ENCODE measurements at regions not wholly inside any gene's neighbourhood (a gene's known extent, or its start where the extent isn't known, plus 50 kb on each side); places are given as distances from the start of the nearest gene placed in this dataset.

- Histone ChIP-seq H3K27ac (no peak overlapping the region), H3K36me3 (no peaks in the 10 kb centered on the region), H3K4me3 (no peak overlapping the region), H3K27me3 (no peaks in the 10 kb centered on the region), H3K4me1 (no peaks in the 10 kb centered on the region), H3K9me3 (no peaks in the 10 kb centered on the region)
- no peak for DNase-seq
- intact Hi-C loops (cut with DNase I; ENCODE audit: low total_unique reads): no loop called here
- no peak for TF ChIP-seq CTCF (IDR thresholded peaks at IDR 0.05)
Observed at GRCh38 chr6:168206661-168207274, 112.8 kb downstream of the DACT2 start.

GRCh38 chr6:168206186-168206585 lies 113.4 kb downstream of the DACT2 start:
- DNase-seq: peak; percentile 42 to 77
- no peak for TF ChIP-seq CTCF (IDR thresholded peaks at IDR 0.05)
- intact Hi-C loops (cut with DNase I; ENCODE audit: low total_unique reads): no loop called here

GRCh38 chr6:168201799-168202198 lies 117.8 kb downstream of the DACT2 start:
- no peaks in the 10 kb centered on the region for H3K36me3 ChIP-seq
- H3K27ac ChIP-seq: no peak overlapping the region
- no peaks in the 10 kb centered on the region for H3K9me3 ChIP-seq
- no peak overlapping the region for H3K4me3 ChIP-seq
- DNase-seq: no peak
- intact Hi-C loops (cut with DNase I; ENCODE audit: low total_unique reads): no loop called here
- no peak for TF ChIP-seq CTCF (IDR thresholded peaks at IDR 0.05)
- no peaks in the 10 kb centered on the region for H3K4me1 ChIP-seq
- H3K27me3 ChIP-seq: peaks cover 0 to 3% of the 10 kb centered on the region in 2 donors

More at GRCh38 chr6:168206186-168206585, 113.4 kb downstream of the DACT2 start:
- Histone ChIP-seq H3K36me3 (no peaks in the 10 kb centered on the region), H3K4me1 (no peaks in the 10 kb centered on the region), H3K27ac (no peak overlapping the region), H3K9me3 (no peaks in the 10 kb centered on the region), H3K4me3 (no peak overlapping the region), H3K27me3 (no peaks in the 10 kb centered on the region)

GRCh38 chr6:168201383-168201782 lies 118.2 kb downstream of the DACT2 start:
- H3K36me3 ChIP-seq: no peaks in the 10 kb centered on the region
- no peaks in the 10 kb centered on the region for H3K9me3 ChIP-seq
- no peaks in the 10 kb centered on the region for H3K4me1 ChIP-seq
- intact Hi-C loops (cut with DNase I; ENCODE audit: low total_unique reads): no loop called here
- no peak overlapping the region for H3K4me3 ChIP-seq
- no peak for DNase-seq
- TF ChIP-seq CTCF (IDR thresholded peaks at IDR 0.05): no peak
- no peak overlapping the region for H3K27ac ChIP-seq
- H3K27me3 ChIP-seq: peaks cover 0 to 3% of the 10 kb centered on the region in 2 donors

- TF ChIP-seq CTCF (IDR thresholded peaks at IDR 0.05): no peak
- Histone ChIP-seq H3K4me1 (no peaks in the 10 kb centered on the region), H3K27me3 (peaks cover 0 to 3% of the 10 kb centered on the region in 2 donors), H3K36me3 (no peaks in the 10 kb centered on the region), H3K27ac (no peak overlapping the region), H3K9me3 (no peaks in the 10 kb centered on the region), H3K4me3 (no peak overlapping the region)
- DNase-seq: peak in 1 of 2 donors; percentile 47
- intact Hi-C loops (cut with DNase I; ENCODE audit: low total_unique reads): no loop called here
Observed at GRCh38 chr6:168200571-168201134, 118.9 kb downstream of the DACT2 start.
